ENCODE measurements at regions not wholly inside any gene's neighbourhood (a gene's known extent, or its start where the extent isn't known, plus 50 kb on each side); places are given as distances from the start of the nearest gene placed in this dataset.

DNA sequence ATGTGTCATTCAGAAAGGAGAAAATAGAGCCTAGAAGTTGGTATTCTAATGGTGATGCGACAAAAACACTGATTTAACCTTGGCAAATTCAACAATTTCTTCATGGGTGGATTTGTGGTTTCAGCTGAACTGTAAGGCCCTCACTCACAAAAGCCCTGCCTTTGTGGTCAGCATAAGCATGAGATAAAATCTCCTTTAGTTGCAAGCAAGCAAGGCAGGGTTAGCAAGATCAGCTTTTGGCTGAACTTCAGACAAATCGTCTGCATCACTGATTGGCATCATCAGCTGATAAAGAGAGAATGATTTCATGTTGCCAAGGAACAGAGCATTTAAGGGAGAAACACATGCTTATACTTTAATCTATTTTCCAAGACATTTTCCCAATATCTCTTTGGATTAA, 2582.2 kb downstream of the PCDH7 start:
- no peak for DNase-seq

DNA sequence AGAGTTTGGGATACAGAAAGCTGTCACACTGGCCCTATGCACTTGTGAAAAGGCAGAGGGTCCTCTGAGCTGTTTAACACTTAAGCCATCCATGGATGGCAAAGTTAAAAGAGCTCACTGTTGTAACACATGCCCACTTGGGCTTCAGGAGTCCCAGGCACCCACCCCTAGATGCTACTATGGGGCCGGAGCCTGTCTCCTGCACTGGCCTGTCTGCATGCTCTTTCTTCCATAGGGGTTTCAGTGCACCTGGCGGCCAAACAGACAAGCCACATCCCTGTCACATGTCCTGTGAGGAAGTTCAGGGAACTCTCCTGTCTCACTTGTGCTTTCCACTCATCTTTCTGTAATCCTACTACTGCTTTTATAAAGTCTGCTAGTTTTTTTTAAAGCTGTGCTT, 2586.0 kb downstream of the PCDH7 start:
- DNase-seq = no peak

DNA sequence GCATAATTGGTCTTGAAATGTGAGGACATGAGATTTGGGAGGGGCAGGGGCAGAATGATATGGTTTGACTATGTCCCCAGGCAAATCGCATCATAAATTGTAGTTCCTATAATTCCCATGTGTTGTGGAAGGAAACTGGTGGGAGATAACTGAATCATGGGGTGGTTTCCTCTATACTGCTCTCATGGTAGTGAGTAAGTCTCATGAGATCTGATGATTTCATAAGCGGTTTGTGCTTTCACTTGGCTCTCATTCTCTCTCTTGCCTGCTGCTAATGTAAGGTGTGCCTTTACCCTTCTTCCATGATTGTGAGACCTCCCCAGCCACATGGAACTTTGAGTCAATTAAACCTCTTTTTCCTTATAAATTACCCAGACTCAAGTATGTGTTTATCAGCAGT, 2595.9 kb downstream of the PCDH7 start:
- no peak for DNase-seq

- DNase-seq = no peak
Measured at GRCh38 chr4:33316578-33316977, 2596.4 kb downstream of the PCDH7 start.

DNA sequence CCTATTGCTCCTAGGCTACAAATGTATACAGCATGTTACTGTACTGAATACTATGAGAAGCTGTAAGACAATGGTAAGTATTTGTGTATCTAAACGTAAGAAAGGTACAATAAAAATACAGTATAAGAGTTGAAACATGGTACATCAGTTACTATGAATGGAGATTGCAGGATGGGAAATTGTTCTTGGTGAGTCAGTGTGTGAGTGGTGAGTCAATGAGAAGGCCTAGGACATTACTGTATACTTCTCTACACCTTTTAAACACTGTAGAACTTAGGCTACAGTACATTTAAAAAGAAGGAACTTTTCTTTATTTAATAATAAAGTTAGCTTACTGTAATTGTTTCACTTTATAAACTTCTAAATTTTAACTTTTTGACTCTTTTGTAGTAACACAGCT, 2603.2 kb downstream of the PCDH7 start:
- no peak for DNase-seq

GRCh38 chr4:33334416-33334815, 2614.2 kb downstream of the PCDH7 start:
- DNase-seq = no peak

- DNase-seq = no peak
Measured at GRCh38 chr4:33339762-33340161, 2619.6 kb downstream of the PCDH7 start.

DNA sequence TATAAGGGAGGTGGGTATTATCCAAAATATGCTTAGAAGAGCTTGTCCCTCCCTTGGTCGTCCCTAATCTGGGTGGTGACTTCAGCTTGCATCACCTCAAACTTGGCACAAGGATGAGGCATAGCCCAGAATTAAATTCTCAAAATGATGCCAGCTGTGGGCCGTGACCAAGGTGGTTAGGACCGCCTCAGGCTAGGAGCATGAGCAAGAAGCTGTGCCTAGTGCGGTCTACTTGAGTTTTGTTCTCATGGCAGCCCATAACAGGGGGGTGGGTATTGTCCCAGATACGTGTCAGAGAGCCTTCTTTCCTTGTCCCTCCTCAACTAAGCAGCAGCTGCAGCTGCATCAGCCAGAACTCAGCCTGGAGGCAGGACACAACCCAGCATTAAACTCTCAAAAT, 2620.0 kb downstream of the PCDH7 start:
- DNase-seq = no peak

- peak; percentile 97 for DNase-seq
Measured at GRCh38 chr4:33349376-33349775, 2629.2 kb downstream of the PCDH7 start.

GRCh38 chr4:33357121-33357520, 2637.0 kb downstream of the PCDH7 start:
- DNase-seq = peak; percentile 8

GRCh38 chr4:33369446-33369845, 2649.3 kb downstream of the PCDH7 start:
- DNase-seq = no peak

GRCh38 chr4:33381816-33382215, 2661.6 kb downstream of the PCDH7 start:
- DNase-seq = no peak

DNA sequence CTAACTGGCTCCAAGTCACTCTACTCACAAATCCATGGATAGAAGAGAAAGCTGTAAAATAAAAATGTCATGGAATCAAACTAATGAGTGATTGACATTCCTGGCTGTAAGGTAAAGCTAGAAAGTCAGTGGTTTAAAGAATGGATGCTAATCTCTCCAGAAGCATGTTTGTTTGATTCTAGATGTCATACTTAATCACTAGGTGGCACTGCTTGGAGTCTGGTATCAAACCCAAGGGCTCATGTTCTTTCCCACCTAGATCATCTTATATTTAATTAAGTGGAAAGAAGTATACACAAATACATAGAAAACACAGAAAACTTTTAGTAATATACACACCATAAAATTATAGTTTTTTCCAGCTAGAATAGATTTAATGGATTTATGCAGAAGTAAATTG, 2666.6 kb downstream of the PCDH7 start:
- no peak for DNase-seq

- no peak for DNase-seq
Measured at GRCh38 chr4:33390976-33391375, 2670.8 kb downstream of the PCDH7 start.

GRCh38 chr4:33395731-33396485, 2675.7 kb downstream of the PCDH7 start:
- DNase-seq = no peak

GRCh38 chr4:33400504-33400903, 2680.3 kb downstream of the PCDH7 start:
- DNase-seq = no peak

- no peak for DNase-seq
Measured at GRCh38 chr4:33407496-33407895, 2687.3 kb downstream of the PCDH7 start.

DNA sequence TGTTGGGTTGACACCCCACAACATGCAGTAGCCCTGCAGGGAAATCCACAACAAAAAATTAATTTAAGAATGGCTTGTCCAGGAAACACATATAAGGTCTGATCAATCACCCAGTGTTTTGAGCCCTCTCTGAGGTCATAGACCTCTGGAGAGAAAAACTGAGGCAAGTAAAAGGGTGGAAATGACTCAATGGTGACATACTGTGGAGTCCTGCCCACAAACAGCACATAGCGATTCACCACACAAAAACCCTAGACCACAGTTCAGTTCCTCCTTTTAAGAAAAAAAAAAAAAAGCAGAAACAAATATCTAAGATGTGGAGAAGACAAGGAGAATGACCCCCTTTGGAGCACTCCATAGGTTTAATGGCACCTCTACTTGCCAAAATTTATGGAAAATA, 2691.0 kb downstream of the PCDH7 start:
- DNase-seq = no peak

DNA sequence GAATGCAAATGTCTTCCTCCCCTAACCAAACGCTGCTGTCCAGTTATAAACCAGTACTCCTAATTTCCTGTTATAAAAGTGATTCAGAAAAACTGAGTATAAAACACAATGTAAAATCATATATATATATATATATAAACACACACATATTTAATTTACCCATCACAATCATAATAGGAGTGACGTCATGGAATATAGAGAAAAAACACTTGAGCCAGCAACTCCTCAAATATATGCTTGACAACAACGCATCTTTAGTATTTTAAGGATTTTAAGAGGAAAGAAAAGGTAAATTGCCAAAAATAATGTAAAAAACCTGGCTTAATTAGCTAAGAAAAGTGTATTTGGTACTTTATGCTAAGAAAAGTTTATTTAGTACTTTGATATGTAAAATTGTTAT, 2701.7 kb downstream of the PCDH7 start:
- DNase-seq = no peak

GRCh38 chr4:33422656-33423055, 2702.5 kb downstream of the PCDH7 start:
- DNase-seq = no peak

GRCh38 chr4:33425936-33426335, 2705.8 kb downstream of the PCDH7 start:
- DNase-seq = no peak

DNA sequence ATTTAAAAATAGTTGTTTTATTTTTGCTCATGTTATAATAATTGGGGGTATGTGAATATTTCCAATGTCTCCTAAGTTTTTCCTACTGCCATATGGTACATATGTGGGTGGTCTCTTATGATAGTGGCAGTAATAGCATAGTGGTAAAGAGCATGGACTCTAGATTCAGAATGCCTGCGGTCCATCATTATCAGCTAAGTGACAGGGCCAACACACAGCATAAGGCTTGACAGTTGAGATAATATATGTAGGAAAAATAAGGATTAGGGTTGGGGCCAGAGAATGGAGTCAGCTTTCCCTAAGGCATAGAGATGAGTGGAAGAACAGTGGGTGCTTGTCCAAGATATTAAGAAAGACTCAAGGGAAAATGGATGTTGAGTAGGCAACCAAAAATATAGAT, 2707.5 kb downstream of the PCDH7 start:
- DNase-seq = no peak

DNA sequence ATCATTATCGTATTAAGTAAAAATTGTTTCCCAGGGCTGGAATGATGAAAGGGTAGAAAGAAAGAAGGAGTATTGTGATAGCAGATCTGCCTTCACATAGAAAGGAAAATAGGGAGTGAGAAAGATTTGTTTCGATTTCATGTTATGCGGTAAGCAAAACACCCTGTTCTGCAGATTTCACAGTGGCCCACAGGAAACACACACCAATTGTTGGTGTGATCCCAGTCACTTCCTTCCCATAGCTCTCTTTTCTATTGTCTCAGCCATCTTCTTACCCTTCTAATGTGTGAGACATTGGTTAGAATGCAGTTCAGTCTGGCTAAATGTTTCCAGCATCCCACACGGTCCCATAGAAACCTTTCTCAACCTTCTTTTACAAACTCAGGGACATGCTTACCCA, 2709.8 kb downstream of the PCDH7 start:
- no peak for DNase-seq

- no peak for DNase-seq
Measured at GRCh38 chr4:33437406-33437805, 2717.2 kb downstream of the PCDH7 start.

DNA sequence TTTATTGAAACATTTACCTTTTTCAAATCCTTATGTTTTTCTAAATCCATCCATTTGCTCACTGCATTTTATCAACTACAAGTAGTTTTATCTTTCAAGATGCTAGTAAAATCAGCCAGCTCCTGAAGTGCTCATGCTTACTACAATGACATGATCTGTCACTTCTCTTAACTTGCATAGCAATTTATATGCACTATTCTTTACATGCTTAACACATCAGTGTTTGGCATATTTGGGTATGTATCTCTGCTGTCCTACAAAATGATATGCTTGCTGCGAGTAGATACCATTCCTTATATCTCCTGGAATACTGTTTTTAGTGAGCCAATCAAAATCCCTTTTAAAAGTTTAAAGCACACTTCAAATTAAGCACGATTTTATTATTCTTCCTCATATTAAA, 2726.8 kb downstream of the PCDH7 start:
- no peak for DNase-seq
